EL (cell line): ENCODE measurements at regions not wholly inside any gene's neighbourhood (a gene's known extent, or its start where the extent isn't known, plus 50 kb on each side); places are given as distances from the start of the nearest gene placed in this dataset.

ENCODE experiments used
- DNase-seq: peaks from one replicate; pipeline ENCODE4 v3.0.0-alpha.2; 2016

GRCh38 chr13:88103824-88104223, 432.7 kb downstream of the SLITRK5 start:
- no peak for DNase-seq

- DNase-seq: no peak
Observed at GRCh38 chr13:88104576-88104975, 433.4 kb downstream of the SLITRK5 start.

DNA sequence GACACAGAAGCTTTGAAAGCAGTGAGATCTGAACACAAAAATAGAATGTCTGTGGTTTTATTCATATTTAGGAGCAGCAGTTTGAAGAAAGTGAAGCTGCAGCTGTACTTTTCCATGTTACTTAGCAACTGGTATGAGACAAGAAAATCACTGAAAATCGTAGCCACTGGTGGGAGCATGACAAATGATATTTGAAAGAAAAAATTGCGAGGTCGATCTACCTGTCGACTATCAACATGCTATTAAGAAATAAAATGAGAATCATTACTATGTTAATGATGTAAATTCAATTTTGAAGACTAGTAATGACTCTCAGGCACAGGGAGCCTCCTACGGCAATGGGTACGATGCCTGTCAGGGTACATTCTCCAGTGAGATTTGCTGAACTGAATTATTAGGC, 436.4 kb downstream of the SLITRK5 start:
- no peak for DNase-seq

GRCh38 chr13:88112526-88112925, 441.4 kb downstream of the SLITRK5 start:
- no peak for DNase-seq

- no peak for DNase-seq
Observed at GRCh38 chr13:88115976-88116375, 444.8 kb downstream of the SLITRK5 start.

GRCh38 chr13:88118952-88119351, 447.8 kb downstream of the SLITRK5 start:
- no peak for DNase-seq

GRCh38 chr13:88124142-88124541, 453.0 kb downstream of the SLITRK5 start:
- no peak for DNase-seq

- no peak for DNase-seq
Observed at GRCh38 chr13:88125055-88125454, 453.9 kb downstream of the SLITRK5 start.

- no peak for DNase-seq
Observed at GRCh38 chr13:88136098-88136790, 465.1 kb downstream of the SLITRK5 start.

- no peak for DNase-seq
Observed at GRCh38 chr13:88142653-88143052, 471.5 kb downstream of the SLITRK5 start.

GRCh38 chr13:88144580-88144979, 473.4 kb downstream of the SLITRK5 start:
- no peak for DNase-seq

GRCh38 chr13:88153353-88153752, 482.2 kb downstream of the SLITRK5 start:
- DNase-seq: no peak

DNA sequence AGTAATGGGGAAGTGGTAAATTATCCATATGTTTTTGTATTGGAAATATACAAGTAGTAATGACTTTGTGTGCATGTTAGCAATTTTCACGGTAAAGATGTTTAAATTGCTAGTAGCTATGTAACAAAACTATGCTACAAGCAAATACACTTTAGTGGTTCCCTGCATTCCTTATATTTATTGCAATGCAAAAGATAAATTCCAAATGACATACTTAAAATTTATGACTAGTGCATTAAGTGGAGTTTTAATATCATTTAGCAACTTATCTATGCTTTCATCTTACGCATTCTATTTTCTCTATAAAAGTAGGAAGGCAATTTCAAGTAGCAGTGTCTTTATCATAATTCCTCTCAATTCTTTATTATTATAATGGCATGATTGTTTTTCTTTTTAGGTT, 482.8 kb downstream of the SLITRK5 start:
- no peak for DNase-seq

- no peak for DNase-seq
Observed at GRCh38 chr13:88162076-88162702, 491.0 kb downstream of the SLITRK5 start.

DNA sequence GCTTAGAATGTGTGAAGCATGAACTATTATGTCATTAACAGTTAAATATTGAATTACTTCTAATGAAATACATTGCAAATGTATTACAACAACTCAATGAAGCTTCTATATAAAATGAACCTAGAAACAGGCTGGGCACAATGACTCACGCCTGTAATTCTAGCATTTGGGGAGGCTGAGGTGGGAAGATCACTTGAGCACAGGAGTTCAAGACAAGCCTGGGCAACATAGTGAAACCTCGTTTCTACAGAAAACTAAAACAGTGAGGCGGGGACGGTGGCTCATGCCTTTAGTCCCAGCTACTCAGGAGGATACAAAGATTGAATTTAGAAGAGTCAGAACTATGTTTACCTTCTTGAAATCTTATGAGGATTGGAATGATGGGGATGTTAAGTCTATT, 505.1 kb downstream of the SLITRK5 start:
- no peak for DNase-seq

DNA sequence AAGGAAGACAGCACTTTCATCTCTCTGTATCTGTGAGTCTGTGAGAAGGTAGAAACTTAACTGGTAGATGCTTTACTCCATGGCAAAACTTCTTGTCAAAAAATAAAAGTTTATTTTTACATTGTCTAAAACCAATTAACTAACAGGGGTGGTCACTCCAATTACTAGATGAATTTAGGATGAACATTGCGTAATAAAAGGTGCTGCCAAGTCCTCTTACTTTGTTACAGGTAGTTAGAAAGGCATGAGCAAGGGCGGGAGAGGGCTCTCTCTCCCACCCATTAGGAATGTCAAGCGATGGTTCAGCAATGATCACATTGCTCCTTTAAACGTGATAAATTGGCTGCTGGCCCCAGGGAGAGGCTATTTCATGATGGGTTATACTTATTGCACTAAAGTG, 512.3 kb downstream of the SLITRK5 start:
- no peak for DNase-seq

DNA sequence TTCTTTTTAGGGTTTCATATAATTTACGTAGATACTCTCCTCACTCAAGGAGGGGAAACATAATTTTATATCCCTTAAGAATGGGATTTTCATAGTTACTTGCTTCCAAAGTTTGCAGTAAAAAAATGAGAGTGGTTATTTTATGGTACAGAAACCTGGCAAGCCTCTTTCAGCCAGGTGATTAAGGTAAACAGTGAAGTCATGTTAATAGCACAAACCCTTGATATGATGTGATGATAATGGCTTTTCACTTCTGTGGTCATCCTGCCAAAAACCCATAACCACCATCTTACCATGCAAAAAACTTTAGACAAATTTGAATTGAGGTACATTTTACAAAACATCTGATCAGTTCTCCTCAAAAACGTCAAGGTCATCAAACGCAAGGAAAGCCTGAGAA, 517.8 kb downstream of the SLITRK5 start:
- DNase-seq: no peak

DNA sequence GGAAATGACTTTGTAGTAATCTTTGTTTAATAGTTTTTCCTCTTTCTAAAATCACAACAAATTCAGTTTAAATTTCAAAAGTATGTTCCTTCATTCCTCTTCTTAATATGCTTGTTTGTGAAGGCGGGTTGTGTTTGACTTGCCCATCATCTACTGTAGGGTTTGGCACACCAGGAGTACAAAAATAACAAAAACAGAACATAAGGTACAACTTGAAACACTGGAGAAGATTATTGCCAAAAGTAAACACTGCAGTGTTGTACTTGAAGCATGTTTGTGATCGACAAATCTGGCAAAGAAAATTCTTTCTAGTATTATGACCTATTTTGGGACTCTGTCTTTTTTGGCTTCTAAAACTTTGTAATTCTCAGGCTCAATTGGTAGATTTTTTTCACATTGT, 518.6 kb downstream of the SLITRK5 start:
- no peak for DNase-seq

DNA sequence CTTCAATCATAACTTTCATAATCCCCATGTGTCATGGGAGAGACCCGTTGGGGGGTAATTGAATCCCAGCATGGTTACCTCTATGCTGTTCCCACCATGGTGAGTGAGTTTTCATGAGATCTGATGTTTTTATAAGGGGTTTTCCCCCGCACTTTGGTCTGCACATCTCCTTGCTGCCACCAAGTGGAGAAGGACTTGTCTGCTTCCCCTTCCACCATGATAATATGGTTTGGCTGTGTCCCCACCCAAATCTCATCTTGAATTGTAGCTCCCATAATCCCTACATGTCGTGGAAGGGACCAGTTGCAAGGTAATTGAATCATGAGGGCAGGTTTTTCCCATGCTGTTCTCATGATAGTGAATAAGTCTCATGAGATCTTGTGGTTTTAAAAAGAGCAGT, 524.9 kb downstream of the SLITRK5 start:
- DNase-seq: no peak

- no peak for DNase-seq
Observed at GRCh38 chr13:88217372-88217771, 546.2 kb downstream of the SLITRK5 start.

DNA sequence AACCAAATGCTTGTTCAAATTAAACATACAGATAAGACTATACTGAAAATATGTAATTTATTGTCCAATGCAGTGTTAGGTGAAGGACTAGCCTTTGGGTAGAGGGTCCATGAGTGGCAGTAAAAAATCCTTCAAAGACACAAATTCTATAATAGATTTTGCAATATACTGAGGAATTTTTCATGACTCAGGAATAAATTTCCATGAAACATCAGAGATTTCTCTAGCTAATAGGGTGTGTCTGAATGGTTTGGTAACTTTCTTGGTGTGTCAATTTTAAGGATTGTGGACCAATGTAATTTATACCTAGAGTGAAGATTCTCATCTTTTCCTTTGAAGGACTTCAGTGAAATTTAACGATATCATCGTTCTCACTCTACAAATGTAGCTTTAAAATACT, 546.7 kb downstream of the SLITRK5 start:
- DNase-seq: no peak

DNA sequence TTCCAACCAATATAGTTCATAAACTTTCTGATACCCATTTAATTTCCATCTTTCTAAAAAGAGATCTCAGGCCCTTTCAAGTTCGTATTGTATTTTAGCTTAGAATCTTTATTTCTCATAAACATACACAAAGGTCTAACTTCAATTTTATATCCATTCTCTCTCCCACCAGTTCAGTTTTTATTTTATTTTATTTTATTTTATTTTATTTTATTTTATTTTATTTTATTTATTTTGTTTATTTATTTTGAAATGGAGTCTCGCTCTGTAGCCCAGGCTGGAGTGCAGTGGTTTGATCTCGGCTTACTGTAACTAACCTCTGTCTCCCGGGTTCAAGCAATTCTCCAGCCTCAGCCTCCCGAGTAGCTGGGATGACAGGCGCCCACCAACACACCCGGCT, 552.8 kb downstream of the SLITRK5 start:
- no peak for DNase-seq

- no peak for DNase-seq
Observed at GRCh38 chr13:88235441-88235840, 564.3 kb downstream of the SLITRK5 start.

DNA sequence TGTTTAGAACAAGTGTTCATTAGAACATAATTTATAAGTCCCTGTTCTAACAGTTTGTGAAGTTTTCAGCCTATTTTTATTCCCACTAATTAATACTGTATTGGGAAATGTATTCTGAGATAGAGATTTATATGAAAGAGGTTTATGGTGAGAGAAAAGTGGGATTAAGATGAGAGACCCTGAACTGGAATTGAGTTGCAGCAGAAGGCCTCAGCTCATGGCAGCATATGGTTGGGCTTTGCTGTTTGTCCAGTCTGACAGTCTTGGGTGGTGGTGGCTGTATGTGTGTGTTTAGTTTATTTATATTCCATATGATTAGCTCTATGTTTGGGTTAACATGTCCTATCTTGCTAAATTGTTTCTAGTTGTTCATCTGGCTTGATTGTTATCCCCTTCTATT, 575.1 kb downstream of the SLITRK5 start:
- no peak for DNase-seq

DNA sequence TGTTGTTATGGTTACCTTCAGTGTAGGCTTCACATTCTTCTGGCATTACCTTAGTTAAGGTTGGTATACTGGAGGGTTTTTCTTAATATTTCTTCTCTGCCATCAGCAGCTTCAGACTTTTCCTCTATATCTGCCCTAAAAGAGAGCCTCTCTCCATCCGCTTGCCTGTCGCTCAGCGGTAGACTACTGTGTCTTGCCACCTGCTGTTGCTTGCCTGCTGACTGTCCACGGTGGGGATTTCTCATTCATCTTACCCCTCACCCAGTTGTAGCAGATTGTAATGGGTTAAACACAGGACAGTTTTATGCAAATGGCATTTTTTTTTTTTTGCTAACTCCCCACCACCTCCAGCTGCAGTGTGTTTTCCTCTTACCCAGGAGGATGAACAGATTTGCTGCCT, 577.2 kb downstream of the SLITRK5 start:
- DNase-seq: no peak
